AG08395 (cell line): ENCODE measurements at regions not wholly inside any gene's neighbourhood (a gene's known extent, or its start where the extent isn't known, plus 50 kb on each side); places are given as distances from the start of the nearest gene placed in this dataset.

Experiments used
- DNase-seq: peaks from one replicate; pipeline ENCODE4 v3.0.0; 2012; ENCODE audit warnings: mixed read lengths, low spot score

DNA sequence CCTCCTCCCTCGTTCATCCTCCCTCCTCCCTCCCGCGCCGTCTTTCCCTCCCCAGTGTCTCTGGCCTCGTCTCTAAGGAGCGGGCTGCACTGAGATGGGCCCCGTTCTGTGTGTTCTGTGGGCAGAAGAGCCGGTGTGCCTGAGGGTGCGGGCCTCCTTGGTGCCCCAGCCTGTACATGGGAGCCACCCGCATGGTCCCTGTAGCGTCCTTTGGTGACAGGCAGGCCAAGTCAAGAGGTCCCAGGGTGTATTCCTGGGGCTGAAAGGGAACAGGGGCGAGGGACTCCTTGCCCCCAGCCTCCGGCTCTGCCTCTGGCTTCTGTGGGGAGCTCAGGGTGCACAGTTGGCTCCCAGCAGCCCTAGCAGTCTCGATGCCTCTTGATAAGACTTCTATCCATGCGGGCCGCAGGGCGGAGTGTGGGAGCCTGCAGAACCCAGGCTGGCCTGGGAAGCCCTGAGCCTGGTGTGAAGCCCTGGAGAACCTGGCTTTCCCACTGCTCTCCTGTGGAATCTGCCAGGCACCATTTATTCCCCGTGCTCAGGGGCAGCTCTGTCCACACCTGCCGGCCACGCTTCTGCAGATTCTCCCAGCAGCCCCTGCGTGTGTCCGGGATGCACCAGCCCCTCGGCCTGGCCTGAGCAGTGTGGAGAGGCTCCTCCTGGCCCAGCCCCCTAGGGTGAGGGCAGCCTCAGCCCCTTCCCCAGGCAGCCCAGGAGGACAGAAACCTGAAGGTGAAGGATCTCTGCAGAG, 181.3 kb downstream of the KIF26A start:
- no peak for DNase-seq

DNA sequence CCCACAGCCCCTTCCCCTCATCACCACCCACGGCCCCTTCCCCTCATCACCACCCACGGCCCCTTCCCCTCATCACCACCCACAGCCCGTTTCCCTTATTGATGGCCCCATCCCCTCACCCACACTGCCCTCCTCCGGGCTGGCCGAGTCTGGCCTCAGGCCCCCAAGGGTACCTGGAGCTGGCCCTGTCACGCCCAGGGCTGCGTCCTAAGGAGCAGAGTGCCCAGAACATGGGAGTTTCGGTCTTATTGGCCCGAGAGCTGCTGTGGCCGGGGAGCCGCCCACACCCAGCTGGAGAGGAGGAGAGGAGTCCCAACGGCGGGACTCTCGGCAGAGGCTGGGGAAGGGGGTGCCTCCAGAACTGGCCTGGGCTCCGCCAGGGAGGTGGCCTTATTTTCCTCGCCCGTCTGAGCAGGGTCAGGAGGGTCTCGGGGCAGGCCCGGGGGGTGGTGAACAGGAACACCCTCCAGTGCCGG, 182.3 kb downstream of the KIF26A start:
- DNase-seq, result no peak

DNA sequence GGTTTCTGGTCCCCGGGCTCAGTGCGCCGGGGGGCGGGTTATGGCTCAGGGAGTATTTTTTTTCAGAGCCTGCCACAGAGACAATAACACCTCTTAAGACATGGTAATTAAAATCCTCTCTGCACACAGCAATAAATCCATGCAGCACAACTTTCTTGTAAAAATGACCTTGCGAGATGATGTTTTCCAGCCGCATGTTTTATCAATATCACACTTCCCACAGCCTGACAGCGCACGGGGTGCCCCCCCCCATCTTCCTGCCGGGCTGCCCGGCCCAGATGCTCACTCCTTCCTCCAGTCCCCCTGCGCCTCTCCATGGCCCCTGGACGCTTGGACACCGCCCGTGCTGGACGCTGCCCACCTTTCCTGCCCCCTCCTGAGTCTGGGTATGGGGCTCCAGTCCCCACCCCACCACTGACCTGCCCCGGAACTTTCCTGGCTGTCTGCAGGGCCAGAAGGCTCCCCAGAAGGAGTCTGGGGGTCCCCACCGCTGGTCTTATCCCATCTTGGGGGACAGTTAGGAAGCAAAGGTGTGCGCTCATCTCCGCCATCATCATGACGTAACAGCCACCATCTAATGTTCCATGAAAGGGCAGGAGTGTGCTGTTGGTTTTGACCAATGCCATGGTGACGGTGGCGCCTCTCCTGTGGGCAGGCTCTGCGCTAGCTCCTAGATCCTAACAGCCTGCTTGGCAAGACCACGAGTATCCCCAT, 182.9 kb downstream of the KIF26A start:
- DNase-seq, result no peak

DNA sequence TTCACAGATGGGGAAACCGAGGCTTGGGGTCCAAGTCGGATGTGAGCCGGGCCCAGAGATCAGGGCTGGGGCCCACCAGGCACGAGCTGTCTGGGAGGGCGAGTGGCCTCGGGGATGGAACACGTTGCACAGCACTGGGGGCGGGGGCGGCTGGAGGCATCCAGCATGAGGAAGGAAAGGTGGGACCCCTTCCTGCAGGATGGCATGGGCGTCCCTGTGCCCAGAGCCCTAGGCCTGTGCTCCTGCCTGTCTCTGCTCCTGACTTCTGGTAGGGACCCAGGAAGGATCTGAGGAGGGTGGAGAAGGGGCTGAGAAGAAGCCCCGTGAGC, 183.4 kb downstream of the KIF26A start:
- DNase-seq, result no peak

DNA sequence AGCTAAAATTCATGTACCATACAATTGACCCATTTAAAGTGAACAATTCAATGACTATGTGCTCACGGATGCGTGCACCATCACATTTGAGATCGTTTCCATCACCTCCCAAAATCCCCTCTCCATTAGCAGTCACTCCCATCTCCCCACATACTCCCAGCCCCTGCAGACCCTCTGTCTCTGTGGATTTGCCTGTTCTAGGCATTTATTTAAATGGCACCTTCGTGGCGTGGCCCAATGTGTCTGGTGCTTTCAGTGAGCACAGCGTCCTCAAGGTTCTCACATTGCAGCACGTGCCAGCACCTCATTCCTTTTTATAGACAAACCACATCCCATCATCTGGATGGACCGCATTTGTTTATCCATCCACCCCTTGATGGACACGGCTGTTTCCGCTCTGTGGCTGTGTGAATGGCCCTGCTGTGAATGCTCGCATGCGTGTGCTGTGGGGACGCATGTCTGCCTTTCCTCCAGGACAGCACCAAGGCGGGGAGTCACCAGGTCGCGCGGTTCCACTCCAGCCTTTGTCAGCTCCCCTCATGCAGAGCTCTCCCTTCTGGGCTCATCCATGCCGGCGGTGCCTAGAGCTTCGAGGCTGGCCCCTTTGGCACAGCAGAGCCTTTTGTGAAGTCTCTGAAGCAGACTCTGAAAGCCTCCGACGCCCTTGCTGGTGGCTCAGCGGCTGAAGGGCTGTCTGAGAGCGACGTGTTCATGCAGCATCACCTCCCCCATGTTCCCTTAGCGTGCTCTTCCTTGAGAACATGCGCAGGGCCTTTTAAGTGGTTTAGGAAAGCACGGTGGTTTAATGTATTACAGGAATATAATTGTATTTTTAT, 184.4 kb downstream of the KIF26A start:
- DNase-seq, result no peak

DNA sequence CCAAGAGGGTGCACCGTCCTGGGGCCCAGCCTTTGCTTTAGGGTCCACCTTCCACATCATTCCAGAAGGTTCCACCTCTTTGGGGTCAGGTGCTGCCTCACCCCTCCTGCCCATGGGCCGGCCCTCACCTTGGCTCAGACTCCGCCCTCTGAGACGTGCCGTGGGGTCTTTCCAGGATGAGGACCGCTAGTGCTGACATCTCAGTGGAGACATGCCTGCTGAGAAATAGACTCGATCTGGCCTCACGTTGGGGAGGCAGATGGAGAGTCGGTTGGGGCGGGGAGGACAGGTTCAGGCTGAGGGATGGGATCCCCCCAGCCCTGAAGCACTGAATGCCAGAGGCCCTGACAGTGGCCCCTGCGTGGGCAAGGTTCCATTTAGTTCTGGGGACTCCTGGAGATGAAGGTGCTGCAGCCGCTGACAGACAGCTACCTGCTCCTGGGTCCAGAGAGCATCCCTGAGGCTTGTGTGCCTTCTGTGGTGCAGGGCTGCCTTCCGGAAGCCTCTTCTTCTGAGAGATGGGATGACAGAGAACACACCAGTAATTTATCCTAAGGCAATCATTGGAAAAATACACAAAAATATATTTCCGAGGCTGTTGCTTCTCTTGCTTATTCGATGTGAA, 185.3 kb downstream of the KIF26A start:
- DNase-seq, result no peak

DNA sequence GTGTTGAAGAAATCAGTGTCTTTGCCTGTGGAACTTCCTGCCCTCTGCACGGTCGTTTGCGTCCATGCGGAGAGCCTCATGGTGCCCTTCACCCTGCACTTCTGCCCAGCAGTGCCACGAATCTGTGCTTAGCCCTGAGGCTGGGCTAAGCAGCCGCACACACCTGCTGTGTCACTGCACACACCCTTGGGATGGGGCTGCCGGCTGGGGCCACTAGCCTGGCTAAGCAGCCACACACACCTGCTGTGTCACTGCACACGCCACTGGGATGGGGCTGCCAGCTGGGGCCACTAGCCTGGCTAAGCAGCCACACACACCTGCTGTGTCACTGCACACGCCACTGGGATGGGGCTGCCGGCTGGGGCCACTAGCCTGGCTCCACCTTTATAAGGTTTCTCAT, 188.5 kb downstream of the KIF26A start:
- no peak for DNase-seq

DNA sequence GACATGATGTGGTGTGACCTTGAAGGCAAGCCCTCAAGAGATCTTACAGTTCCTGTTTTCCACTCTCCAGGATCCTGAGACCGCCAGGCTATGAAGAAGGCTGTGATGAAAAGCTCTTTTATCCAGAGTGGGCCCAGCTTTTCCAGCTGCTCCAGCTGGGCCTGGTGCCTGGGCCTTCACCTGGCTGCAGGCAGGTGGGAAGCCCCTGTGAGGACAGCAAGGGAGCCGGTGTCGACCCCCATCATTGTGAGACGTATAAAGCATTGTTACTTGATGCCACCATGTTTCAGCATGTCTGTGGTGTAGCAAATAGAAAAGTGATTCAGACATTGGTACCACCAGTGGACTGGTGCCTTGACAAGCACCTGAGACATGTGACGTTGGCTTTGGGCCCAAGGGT, 190.2 kb downstream of the KIF26A start:
- DNase-seq, result no peak

DNA sequence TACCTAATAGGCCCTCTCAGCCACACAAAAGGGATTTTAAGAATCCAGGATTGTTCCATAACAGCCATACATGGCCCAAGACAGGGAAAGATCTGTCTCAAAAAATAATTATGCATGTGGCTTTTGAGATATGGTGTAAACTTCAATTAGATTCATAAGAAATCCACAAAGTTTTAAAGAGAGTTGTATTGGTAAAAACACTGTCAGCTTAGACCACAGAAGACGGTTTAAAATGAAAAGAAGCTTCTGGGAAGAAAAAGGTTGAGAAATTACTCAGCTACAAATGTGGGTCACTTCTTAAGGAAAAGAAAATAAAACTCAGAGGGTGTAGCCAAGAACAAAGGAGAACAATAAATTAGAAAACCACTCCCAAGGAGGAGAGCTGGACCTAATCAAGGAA, 191.4 kb downstream of the KIF26A start:
- DNase-seq, result no peak

DNA sequence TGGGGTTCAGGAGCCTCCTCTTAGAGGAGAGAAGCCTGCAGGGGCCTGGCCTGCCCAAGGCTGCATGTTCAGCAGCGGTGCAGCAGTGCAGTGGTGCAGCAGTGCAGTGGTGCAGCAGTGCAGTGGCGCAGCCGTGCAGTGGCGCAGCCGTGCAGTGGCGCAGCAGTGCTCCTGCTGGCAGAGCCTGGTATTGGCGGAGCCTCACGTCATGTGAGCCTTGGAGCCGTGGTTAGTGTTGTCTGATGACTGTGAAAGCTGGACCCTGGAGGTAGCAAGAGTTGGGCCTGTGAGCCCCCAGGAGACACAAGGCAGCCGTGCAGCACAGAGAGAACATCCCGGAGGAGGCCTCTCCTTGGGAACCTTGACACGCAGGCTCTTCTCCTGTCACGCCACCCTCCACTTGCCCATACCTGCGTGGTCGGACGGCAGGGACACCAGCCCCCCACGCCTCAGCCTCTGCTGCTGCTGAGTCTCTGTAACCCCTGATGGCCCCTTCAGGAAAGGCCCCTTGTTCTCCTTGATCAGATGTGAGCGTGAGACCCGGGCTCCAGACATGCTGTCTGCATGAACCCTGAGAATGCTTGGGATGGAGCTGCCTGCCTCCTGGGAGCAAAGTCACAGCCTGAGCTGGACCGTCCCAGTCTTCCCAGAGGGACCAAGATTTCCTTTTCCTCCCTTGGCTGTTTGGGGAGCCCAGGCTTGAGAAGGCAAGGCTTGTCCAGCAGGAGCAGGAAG, 193.7 kb downstream of the KIF26A start:
- DNase-seq, result no peak

DNA sequence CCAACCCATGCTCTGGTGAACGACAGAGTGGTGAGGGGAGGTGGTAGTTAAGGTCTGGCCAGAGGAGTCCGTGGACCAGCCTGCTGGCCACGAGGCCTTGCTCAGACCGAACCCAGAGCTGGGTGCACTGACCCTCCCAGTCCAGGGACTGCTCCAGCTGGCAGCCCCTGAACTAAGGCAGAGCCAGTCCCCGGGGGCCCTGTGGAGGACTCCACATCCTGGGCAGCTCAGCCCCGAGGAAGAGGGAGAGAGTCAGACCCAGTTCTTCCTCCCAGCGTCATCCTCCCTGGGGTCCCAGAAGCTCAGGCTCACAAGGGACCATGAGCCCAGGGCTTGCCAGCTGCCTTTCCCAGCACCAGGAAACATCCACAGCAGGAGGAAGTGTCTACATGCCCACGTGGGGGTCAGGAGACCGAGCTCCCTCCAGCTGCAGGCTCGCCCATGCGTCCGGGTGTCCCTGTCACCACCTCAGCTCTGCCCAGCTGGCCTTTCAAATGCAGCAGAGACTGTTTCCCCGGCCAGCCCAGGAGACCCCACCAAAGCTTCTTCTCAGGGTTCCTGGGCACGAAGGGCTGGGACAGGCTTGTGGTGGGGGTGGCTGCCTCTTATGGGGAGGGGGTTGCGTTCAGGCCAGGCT, 194.4 kb downstream of the KIF26A start:
- no peak for DNase-seq

DNA sequence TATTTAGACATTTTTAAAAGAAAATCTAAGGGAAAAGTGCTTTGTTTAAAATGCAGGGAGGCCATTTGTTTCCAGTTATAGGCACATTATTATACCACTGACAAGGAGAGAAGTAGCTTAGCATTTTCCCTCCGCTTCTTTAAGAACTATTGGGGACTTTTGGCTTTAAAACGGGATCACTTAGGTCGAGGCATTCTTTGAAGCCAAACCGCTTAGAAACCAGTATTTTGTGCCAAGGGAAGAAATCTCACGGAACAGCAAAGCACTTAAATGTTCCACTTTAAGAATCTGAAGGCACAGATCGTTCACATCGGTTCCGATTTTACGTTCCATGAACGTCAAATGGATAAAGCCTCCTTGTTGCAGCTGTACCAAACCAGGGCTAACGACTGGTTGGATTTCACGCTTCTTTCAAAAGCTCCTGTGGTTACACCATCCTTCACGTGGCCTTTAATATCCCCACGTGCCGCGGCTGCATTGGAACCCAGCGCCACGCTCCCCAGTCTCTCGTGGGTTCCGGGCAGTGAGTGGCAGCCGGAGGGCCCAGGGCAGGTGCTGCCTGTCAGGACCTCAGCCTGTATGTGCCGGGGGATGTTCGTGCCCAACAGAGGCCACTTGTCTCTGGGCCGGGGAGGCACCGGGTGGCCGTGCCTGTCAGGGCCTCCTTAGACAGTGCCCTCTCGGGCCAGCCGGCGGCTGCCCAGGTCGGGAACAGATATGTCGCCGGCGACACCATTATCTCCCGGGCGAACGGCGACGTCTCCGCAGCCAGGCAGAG, 195.4 kb downstream of the KIF26A start:
- DNase-seq, result no peak

DNA sequence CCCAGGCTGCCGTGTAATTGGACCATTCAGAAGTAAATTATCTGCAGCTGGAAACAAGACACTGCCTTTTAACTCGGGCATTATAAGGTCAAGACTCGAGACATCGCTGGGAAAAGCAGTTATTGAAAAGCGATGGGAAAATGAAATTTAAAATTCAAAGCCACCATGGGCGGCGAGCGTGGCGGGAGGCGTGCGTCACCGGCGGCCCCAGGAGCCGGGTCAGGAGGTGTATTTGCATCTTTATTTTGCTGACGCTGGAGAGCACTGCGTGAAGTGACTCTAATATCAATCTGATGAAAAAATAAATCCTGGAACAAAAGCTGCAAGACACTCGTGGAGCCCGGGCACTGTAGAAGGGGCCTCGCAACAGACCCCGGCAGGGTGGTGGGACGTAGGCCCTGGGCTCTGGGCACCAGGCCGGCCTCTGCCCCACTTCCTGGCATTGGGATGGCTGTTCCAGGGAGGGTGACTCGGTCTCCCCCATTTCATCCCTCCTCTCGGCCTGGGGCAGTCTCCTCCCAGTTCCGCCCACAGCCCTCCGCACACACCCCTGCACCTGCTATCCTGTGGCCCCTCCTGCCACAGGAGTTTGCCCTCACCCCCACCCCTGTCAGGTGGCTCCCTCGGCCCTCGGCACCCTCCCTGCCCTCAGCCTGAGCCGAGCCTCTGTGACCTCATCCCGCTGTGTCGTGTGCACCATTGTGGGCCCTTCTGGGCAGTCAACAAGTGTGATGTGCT, 196.2 kb downstream of the KIF26A start:
- no peak for DNase-seq

DNA sequence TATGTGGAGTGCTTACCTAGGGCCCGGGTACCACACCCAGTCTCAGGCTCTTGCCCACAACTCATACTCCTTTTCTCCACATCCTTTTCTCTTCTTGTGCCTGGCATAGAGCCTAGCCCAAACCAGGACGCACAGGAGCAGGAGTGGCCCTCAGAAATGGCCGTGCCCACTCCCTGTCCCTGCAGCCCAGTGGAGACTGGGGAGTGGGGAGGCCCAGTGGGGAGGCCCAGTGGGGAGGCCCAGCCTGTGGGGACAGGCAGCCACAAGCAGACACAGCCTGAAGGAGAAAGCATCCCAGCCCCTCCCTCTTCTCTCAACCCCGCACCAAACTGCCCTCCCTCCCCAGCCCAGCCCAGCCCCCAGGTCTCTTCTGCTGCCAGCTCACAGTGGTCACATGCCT, 196.8 kb downstream of the KIF26A start:
- no peak for DNase-seq

DNA sequence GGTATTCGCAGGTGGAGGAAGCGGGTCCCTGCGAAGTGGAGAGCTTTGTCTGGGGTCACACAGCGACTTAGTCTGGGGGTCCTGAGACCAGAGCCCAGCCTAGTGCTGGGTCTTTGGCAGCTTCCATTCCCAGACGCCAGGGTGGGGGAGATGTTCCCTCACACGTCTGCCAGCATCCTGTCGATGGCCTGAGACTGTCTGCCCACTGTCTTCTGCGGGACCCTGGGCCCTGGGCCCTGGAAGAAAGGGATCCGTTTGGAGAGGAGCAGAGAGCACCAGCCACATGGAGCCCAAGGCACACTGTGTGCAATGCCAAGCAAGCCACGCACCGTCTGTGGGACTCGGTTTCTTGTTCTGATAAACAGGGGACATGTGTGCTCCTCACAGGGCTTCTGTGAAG, 197.2 kb downstream of the KIF26A start:
- no peak for DNase-seq

DNA sequence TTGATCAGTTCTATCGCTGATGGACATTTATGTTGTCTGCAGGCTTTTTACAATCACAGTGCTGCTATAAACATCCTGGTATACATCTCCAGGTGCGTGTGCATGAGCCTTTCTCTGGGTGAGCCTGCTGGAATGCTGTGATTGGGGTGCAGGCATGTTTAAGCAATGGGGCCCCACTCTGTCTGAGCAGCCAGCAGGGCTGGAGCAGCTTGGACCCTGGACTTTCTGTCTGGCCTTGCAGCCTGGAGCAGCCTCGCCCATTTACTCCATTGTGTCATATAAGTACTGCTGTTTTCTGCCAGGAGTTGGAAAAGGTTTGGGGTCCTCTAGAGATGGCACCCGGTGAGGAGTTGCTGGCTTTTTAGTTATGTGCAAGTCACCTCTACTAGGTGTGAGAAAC, 199.0 kb downstream of the KIF26A start:
- no peak for DNase-seq

DNA sequence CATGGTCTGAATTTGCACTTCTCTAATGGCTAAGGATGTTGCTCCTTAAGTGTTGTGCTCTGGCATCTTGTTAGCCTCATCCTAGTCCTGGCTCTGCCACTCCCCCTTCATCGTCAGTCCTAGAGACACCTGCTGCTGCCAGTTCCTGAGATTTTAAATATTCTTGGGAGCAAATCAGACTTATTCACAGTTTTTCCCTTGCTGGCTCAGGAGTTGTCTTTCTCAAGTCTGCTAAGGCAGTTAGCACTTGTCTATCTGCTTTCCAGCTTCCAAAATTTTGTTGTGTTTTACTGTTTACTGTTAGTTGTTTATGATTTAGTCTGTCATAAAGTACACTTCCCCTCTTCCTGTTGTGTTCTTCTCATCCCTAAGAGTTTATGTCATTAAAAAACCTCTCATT, 201.0 kb downstream of the KIF26A start:
- no peak for DNase-seq

DNA sequence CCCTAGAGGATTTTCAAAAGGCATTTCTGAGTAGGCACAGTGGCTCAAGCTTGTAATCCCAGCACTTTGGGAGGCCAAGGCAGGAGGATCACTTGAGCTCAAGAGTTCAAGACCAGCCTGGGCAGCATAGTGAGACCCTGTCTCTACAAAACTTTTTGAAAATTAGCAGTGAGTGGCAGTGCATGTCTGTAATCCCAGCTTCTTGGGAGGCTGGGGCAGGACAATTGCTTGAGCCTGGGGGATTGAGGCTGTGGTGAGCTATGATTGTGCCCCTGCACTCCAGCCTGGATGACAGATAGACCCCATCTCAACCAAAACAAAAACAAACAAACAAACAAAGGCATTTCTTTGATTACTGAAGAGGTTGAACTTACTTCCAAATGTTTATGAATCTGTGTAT, 201.4 kb downstream of the KIF26A start:
- DNase-seq, result no peak

DNA sequence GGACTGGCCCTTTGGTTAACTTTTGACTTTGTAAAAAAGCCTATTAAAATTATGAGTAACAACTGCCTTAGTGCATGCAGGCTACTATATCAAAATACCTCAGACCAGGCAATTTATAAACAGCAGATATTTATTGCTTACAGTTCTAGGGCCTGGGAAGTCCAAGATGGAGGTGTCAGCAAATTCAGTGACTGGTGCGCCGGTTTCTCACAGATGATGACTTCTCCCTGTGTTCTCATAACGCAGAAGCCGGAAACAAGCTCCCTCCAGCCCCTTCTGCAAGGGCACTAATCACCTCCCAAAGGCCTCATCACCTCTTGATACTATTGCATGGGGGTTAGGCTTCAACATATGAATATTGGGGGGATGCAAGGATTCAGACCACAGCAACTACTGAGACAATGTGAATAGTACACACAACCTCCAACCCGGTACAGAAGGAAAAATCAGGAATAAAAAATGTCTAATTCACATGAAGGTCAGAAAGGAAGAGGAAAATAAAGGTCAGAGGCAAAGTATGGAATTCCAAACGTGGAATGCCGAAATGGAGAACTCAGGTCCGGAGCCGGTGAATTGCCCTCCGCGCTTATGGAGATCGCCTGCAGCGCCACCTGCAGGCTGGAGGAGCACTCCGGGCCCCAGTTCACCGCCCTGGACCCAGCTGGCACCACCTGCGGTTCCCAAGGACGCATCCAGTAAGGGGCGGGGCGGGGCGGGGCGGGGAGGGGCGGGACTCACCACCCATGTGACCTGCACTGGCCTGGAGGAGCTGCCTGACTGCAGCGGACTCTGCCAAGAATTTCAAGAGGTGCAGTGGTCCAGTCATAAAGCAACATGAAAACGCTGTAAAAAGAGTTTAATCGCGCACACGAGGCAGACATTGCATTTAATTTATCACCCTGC, 203.4 kb downstream of the KIF26A start:
- no peak for DNase-seq
